Urinary bladder (tissue), 3 donors: ENCODE measurements at regions not wholly inside any gene's neighbourhood (a gene's known extent, or its start where the extent isn't known, plus 50 kb on each side); places are given as distances from the start of the nearest gene placed in this dataset.

ENCODE experiments used
- DNase-seq: peaks from one replicate; pipeline ENCODE4 v3.0.0-alpha.2; 2015; ENCODE audit errors: extremely low spot score
- H3K27ac ChIP-seq: one replicate; pipeline ENCODE4 v1.5.1; 2013; ENCODE audit warnings: low read depth, mild to moderate bottlenecking, moderate library complexity
- H3K36me3 ChIP-seq: one replicate; pipeline ENCODE4 v1.6.1; 2013; ENCODE audit warnings: mild to moderate bottlenecking, moderate library complexity; ENCODE audit not compliant: insufficient read depth
- H3K4me1 ChIP-seq: one replicate; pipeline ENCODE4 v1.6.1; 2013; ENCODE audit warnings: mild to moderate bottlenecking, moderate library complexity; ENCODE audit not compliant: insufficient read depth
- H3K4me3 ChIP-seq: one replicate; pipeline ENCODE4 v1.5.1; 2013; ENCODE audit warnings: low read depth, low read length
- WGBS: extraction: QIAGEN DNeasy Blood & Tissue Kit; methylation state at CpG from one replicate; pipeline ENCODE4 v1.1.7; 2013; 5-methylcytosine and 5-hydroxymethylcytosine counted together
- donor health status: healthy with polysubstance abuse.
- donor health status: healthy.

GRCh38 chrX:68892134-68892533 is 63.3 kb downstream of the EFNB1 start:
- WGBS = 98% methylated on average over 2 of the region's 2 CpGs
- Histone ChIP-seq H3K4me1 (no peaks in the 10 kb centered on the region), H3K36me3 (no peaks in the 10 kb centered on the region), H3K4me3 (no peak overlapping the region), H3K27ac (no peak overlapping the region)
- DNase-seq = no peak
